ENCODE measurements at regions not wholly inside any gene's neighbourhood (a gene's known extent, or its start where the extent isn't known, plus 50 kb on each side); places are given as distances from the start of the nearest gene placed in this dataset.

GRCh38 chr15:47470983-47471382, 246.3 kb upstream of the SEMA6D start:
- DNase-seq (ENCODE audit: low spot score), result no peak

- DNase-seq (ENCODE audit: low spot score), result no peak
Observed at GRCh38 chr15:47473106-47473725, 244.1 kb upstream of the SEMA6D start.

- no peak for DNase-seq (ENCODE audit: low spot score)
Observed at GRCh38 chr15:47473832-47474231, 243.5 kb upstream of the SEMA6D start.

- no peak for DNase-seq (ENCODE audit: low spot score)
Observed at GRCh38 chr15:47475336-47475735, 242.0 kb upstream of the SEMA6D start.

- DNase-seq (ENCODE audit: low spot score), result no peak
Observed at GRCh38 chr15:47477341-47477740, 240.0 kb upstream of the SEMA6D start.

- no peak for DNase-seq (ENCODE audit: low spot score)
Observed at GRCh38 chr15:47484059-47484458, 233.2 kb upstream of the SEMA6D start.

GRCh38 chr15:47484997-47485396, 232.3 kb upstream of the SEMA6D start:
- no peak for DNase-seq (ENCODE audit: low spot score)

- no peak for DNase-seq (ENCODE audit: low spot score)
Observed at GRCh38 chr15:47485419-47485818, 231.9 kb upstream of the SEMA6D start.

GRCh38 chr15:47486040-47486439, 231.3 kb upstream of the SEMA6D start:
- no peak for DNase-seq (ENCODE audit: low spot score)

- DNase-seq (ENCODE audit: low spot score), result no peak
Observed at GRCh38 chr15:47492195-47492594, 225.1 kb upstream of the SEMA6D start.

- DNase-seq (ENCODE audit: low spot score), result no peak
Observed at GRCh38 chr15:47493357-47494247, 223.7 kb upstream of the SEMA6D start.

GRCh38 chr15:47496343-47497185, 220.7 kb upstream of the SEMA6D start:
- no peak for DNase-seq (ENCODE audit: low spot score)

GRCh38 chr15:47500842-47501241, 216.5 kb upstream of the SEMA6D start:
- no peak for DNase-seq (ENCODE audit: low spot score)

GRCh38 chr15:47502041-47502440, 215.3 kb upstream of the SEMA6D start:
- no peak for DNase-seq (ENCODE audit: low spot score)

GRCh38 chr15:47503876-47504275, 213.4 kb upstream of the SEMA6D start:
- DNase-seq (ENCODE audit: low spot score), result no peak

- DNase-seq (ENCODE audit: low spot score), result no peak
Observed at GRCh38 chr15:47504624-47505256, 212.6 kb upstream of the SEMA6D start.

- DNase-seq (ENCODE audit: low spot score), result no peak
Observed at GRCh38 chr15:47505712-47506328, 211.5 kb upstream of the SEMA6D start.

- no peak for DNase-seq (ENCODE audit: low spot score)
Observed at GRCh38 chr15:47506329-47507100, 210.8 kb upstream of the SEMA6D start.

- DNase-seq (ENCODE audit: low spot score), result no peak
Observed at GRCh38 chr15:47507221-47507985, 209.9 kb upstream of the SEMA6D start.

GRCh38 chr15:47511261-47511660, 206.0 kb upstream of the SEMA6D start:
- no peak for DNase-seq (ENCODE audit: low spot score)
